AG10803 (cell line): ENCODE measurements at regions not wholly inside any gene's neighbourhood (a gene's known extent, or its start where the extent isn't known, plus 50 kb on each side); places are given as distances from the start of the nearest gene placed in this dataset.

Experiments
- DNase-seq: peaks from one replicate; pipeline ENCODE4 v3.0.0; 2010; ENCODE audit warnings: low read depth
- H3K4me3 ChIP-seq: 2 replicates; pipeline ENCODE4 v1.5.1; 2011; ENCODE audit warnings: mild to moderate bottlenecking, low read length, control low read depth
- TF ChIP-seq, protein P1 (sequence below): conservative IDR thresholded peaks from 2 replicates; pipeline ENCODE4 v1.5.1; 2011; ENCODE audit warnings: mild to moderate bottlenecking, low read length, control low read depth, inconsistent platforms

DNA sequence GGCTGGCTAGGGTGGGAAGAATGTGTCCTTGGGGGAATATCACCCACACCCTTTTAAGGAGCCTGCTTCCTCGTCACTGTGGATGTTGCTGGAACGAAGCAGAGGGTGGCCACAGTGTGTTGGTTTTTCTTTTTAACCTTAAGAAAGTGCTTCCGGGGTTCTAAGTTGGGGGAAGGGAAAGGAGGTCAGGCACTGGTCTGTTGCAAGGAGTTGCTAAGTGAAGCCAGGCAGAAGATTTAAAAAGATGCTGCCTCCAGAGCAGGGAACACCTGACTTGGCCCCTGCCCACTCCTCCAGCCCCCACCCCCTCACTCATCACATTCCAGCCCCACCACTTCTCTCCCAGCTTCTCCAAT is 213.1 kb downstream of the EMX2 start:
- H3K4me3 ChIP-seq: no peak overlapping the region
- DNase-seq: no peak
- TF ChIP-seq, protein P1, sequence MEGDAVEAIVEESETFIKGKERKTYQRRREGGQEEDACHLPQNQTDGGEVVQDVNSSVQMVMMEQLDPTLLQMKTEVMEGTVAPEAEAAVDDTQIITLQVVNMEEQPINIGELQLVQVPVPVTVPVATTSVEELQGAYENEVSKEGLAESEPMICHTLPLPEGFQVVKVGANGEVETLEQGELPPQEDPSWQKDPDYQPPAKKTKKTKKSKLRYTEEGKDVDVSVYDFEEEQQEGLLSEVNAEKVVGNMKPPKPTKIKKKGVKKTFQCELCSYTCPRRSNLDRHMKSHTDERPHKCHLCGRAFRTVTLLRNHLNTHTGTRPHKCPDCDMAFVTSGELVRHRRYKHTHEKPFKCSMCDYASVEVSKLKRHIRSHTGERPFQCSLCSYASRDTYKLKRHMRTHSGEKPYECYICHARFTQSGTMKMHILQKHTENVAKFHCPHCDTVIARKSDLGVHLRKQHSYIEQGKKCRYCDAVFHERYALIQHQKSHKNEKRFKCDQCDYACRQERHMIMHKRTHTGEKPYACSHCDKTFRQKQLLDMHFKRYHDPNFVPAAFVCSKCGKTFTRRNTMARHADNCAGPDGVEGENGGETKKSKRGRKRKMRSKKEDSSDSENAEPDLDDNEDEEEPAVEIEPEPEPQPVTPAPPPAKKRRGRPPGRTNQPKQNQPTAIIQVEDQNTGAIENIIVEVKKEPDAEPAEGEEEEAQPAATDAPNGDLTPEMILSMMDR: no peak

- TF ChIP-seq, protein P1: no peak
- H3K4me3 ChIP-seq: no peak overlapping the region
- peak; percentile 65 for DNase-seq
These were observed 214.7 kb downstream of the EMX2 start for GRCh38 chr10:117757086-117757720.

GRCh38 chr10:117759266-117759665 is 216.7 kb downstream of the EMX2 start:
- TF ChIP-seq, protein P1: no peak
- H3K4me3 ChIP-seq: no peak overlapping the region

DNA sequence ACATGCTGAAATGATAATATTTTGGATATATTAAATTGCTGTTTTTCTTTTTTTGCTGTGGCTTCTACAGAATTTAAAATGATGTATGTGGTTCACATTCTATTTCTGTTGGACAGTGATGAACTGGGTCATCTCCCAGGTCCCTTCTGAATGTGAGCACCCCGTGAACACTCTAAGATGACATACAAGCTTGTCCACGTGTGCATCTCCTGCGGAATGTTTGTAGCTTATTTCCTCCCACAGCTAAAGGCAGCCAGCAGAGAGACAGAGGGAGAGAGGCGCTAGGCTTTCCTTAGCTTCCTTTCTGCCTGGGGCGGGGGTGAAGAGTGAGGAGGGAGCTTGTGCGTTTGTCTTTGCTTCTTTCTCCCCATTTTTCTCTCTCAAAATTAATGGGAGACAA is 219.1 kb downstream of the EMX2 start:
- no peak overlapping the region for H3K4me3 ChIP-seq
- DNase-seq: no peak
- TF ChIP-seq, protein P1: no peak

More at GRCh38 chr10:117759266-117759665, 216.7 kb downstream of the EMX2 start:
- no peak for DNase-seq

- H3K4me3 ChIP-seq: no peak overlapping the region
- TF ChIP-seq, protein P1: no peak
- DNase-seq: no peak
These were observed 219.7 kb downstream of the EMX2 start for GRCh38 chr10:117762126-117762818.

DNA sequence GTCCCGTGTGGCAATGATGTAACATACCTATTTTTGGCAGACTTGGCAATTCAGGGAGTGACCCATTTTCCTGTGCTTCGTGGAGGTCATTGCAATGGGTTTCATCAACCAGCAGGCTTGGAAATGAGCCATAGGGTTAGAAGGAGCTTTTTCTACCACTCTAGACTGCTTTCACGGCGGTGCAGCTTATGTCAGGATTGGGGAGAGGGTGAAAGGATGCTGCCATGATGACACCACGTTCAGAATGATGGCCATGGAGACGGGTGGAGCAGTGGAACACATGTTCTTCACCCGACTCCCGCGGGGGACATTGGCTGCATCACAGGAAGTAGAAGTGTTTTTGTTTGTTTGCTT is 220.2 kb downstream of the EMX2 start:
- DNase-seq: peak; percentile 84
- TF ChIP-seq, protein P1: no peak; the same call in 1 of the 2 replicates
- no peak overlapping the region for H3K4me3 ChIP-seq

DNA sequence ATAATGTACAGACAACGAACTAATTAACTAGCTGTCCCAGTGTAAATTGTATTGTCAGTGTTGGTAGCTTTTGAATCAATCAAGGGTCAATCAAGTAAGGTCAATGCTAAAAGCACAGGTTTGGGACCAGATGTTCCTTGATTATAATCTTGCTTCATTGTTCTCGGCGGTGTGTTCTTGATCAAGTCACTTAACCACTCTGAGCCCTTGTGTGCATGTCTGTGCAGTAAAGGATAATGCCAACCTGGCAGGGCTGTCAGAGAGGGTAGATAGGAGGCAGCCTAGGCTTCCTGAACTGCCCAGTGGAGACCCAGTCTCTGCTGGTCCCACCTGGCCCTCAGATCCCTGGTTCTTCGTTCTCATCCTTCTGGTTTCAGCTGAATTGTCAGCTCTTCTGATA is 221.0 kb downstream of the EMX2 start:
- DNase-seq: no peak
- H3K4me3 ChIP-seq: no peak overlapping the region
- TF ChIP-seq, protein P1: no peak
